HG02884 (cell line): ENCODE measurements at regions not wholly inside any gene's neighbourhood (a gene's known extent, or its start where the extent isn't known, plus 50 kb on each side); places are given as distances from the start of the nearest gene placed in this dataset.
A peak's percentile ranks its signal among the peaks of the same experiment; 100 is the strongest.

Experiments
- ATAC-seq: cut with Tn5 transposase; IDR thresholded peaks from one replicate; pipeline ENCODE4 v1.9.1; 2021; ENCODE audit warnings: mild to moderate bottlenecking, moderate library complexity; ENCODE audit not compliant: unreplicated experiment

DNA sequence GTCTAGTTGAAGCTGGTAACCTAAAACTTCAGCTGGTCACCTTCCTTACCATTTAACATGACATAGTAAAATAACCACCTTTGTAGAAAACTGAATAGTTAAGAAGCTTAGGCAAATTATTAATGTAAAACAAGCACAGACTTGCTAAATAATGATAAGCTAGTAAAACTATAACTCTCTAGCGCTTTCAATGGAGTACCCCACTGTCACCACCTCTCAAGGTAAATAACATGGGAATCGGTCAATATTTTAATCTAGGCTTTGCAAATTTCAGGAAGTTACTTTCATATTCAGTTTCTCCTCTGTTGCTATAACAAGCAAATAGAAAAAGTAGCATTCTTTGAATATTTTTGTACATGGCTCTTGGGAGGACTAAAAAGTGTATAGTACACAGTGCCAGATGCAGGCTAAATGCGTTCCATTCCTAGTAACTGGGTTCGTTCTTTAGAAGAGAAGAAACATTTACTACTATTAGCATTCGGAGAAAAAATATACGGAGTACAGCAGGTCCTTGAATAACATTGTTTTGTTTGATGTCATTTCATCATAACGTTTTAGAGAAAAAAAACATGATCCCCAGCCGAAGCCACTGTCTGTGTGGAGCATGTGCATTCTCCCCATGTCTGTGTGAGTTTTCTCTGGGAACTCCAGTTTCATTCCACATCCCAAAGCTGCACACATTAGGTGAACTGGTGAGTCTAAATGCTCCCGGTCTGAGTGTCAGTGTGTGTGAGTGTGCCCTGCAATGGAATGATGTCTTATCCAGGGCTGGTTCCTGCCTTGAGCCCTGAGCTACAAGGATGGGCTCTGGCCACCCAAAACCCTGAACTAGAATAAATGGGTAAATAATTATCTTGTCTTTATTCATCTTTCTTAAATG is 52.5 kb downstream of the EPRS1 start:
- no peak for ATAC-seq

DNA sequence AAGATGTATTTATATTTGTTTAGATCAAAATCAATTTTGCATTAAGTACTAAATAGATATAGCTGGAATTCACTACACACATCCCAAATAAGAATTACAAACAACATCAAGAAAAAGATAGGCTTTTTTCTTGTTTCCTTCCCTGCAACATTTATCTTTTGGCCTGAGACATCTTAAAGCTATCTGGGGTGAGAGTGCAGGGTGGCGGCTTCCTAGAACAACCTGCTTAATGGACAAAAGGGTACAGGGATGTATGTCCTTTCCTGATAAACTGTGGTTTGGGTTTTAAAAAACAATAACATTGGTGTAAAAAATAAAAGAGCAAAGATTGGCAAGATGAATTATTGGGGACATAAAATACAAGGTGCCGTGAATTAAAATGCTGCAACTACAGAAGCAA is 54.4 kb downstream of the EPRS1 start:
- ATAC-seq, result no peak

DNA sequence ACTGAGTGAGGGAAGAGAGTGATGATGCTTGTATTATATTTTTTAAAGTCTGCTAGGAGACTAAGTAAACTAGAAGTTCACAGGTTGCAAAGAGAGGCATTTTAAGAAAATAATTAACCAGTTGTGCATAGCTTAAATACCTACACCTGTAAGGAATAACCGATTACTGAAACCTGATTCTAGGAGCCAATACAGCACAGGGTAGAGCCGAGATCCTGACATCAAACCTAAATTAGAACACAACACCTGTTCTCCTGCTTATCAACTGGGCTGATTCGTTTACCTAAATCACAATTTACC is 54.8 kb downstream of the EPRS1 start:
- no peak for ATAC-seq

DNA sequence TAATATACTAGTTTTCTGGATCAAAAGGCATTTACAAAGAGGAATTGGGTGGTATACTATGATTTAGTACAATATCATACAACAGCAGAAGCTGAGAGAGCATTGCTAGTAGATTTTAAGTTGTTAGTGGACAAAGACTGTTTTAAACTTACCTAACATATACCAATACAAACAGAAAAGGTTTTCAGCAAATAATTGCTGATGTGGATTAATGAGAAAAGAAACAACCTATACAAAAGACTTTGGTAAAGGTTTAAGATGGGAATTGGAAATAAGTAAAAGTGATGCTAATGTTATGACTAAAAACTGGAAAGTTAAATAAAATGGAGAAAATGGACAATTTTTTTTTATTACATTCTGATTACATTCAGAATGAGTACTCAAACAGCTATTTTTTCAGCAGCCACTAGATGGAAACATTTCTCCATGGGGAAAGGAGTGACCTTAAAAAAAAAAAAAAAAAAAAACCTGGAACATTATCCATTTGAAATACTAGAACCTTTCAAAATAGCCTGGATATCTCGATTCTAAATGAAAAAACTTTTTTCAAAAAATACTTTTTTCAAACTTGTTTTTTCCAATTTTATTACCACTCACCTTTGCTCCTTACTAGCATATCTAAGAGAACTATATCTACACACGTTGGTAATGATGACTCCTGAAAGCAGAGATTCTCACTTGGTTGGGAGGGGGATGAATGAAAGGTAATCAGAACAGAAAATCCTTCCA is 55.4 kb downstream of the EPRS1 start:
- ATAC-seq, result no peak

DNA sequence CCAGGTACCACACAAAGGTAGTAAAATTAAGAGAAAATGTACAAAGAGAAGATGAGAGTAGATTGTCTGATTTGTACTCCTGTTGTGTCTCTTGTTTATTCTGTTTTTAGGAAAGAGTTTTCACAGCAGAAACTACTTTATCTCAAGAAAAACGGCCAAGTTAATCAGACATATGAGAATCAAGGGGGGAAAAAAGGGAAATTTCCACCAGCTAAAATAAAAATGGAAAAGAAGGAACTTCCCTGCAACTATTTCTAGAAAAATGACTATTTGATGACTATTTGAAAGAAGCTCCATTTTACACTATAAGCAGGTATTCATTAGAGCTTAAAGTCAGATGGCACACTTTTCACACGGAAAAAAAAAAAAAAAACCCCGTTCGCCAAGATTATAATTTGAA is 56.5 kb downstream of the EPRS1 start:
- ATAC-seq, result no peak

DNA sequence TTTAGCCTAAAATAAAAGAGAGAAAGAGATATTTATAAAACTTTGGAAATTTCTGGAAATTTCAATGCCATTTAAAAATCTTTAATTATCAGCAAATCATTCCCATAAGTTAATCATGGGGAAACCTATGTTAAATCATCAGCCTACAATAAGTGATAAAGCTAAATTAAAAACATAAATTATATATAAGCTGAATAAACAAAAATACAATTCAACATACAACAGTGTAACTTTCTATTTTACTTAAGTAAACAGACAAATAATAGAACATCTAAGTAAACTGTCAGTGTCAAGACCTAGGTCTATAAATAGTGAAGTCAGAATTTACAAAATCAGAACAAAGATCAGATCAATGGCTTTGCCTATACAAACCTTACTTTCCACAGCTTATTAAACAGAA is 57.5 kb downstream of the EPRS1 start:
- ATAC-seq, result no peak

DNA sequence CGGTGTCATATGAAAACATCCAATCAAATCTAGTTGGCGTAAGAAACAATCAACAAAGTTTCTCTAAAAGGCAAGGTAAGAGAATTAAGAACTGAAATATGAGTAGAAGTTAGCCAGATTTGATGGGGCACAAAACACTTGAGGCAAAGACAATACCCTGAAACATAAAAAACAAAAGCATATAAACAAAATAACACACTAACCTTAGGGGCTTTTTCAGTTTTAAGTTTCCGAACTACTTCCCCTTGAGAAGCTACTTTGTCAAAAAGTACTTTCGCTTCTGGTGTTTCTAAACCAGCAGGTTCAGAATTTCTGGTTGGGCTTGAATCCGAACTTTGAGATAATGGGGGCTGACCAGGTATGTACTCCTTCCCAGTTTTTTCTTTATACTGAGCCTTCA is 57.9 kb downstream of the EPRS1 start:
- peak; percentile 70 for ATAC-seq

DNA sequence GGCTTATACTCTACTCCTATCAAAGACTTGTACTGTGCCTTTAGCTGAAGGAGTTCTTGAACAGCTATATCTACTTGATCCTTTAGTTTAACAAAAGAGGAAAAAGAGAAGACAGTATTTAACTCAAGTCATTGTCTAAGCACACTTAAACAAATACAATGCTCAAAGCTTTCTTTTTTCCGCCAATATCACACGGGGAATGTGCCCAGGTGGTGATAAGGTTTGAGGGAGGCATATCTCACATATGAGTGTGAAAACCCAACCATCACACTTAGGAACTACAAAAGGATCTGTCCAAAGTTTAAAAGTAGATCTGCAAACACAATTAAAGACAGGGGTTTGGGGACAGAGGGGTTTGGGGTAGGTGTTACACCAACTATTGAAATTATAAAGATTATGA is 59.0 kb upstream of the SLC30A10 start:
- ATAC-seq, result no peak

DNA sequence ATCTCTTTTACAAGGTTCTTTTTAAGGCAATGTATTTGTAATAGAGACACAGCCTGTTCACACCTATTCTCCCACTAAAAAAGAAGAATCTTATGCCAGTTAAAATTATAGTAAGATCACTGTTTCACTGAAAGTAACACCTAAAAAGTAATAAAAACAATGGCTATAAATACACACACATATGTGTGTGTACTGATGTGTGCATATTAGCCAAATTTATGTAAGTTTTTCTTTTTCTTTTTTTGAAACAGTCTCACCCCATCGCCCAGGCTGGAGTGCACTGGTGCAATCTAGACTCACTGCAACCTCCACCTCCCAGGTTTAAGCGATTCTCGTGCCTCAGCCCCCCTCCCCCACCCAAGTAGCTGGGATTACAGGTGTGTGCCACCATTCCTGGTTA is 56.8 kb upstream of the SLC30A10 start:
- no peak for ATAC-seq
